Hepatocyte (in vitro differentiated cells): ENCODE measurements at regions not wholly inside any gene's neighbourhood (a gene's known extent, or its start where the extent isn't known, plus 50 kb on each side); places are given as distances from the start of the nearest gene placed in this dataset.

Experiments
- DNase-seq: peaks from one replicate; pipeline ENCODE4 v3.0.0-alpha.2; 2016; ENCODE audit warnings: low spot score
- H2AFZ ChIP-seq: fragments of 200-600 bp; sonication (generic); 2 replicates; pipeline ENCODE4 v1.6.0; 2016; ENCODE audit warnings: antibody characterized with exemption, mild to moderate bottlenecking
- H3K27ac ChIP-seq: fragments of 200-600 bp; sonication (generic); 2 replicates; pipeline ENCODE4 v1.5.1; 2016; ENCODE audit warnings: mild to moderate bottlenecking
- H3K27me3 ChIP-seq: fragments of 200-600 bp; sonication (generic); 2 replicates; pipeline ENCODE4 v1.6.1; 2016
- H3K36me3 ChIP-seq: fragments of 200-600 bp; sonication (generic); replicated peaks from 2 replicates; pipeline ENCODE4 v1.5.1; 2016; ENCODE audit warnings: low read depth; ENCODE audit not compliant: insufficient read depth
- H3K4me1 ChIP-seq: fragments of 200-600 bp; sonication (generic); 2 replicates; pipeline ENCODE4 v1.5.1; 2016; ENCODE audit warnings: mild to moderate bottlenecking, moderate library complexity; ENCODE audit not compliant: insufficient read depth
- H3K4me2 ChIP-seq: fragments of 200-600 bp; sonication (generic); 2 replicates; pipeline ENCODE4 v1.6.0; 2016
- H3K4me3 ChIP-seq: fragments of 200-600 bp; sonication (generic); 2 replicates; pipeline ENCODE4 v1.5.1; 2016; ENCODE audit warnings: mild to moderate bottlenecking
- H3K79me2 ChIP-seq: fragments of 200-600 bp; sonication (generic); 2 replicates; pipeline ENCODE4 v1.6.0; 2017; ENCODE audit warnings: mild to moderate bottlenecking
- H3K9me2 ChIP-seq: fragments of 200-600 bp; sonication (generic); replicated peaks from 2 replicates; pipeline ENCODE4 v1.6.0; 2017; ENCODE audit warnings: mild to moderate bottlenecking; ENCODE audit not compliant: insufficient read depth
- H3K9me3 ChIP-seq: fragments of 200-600 bp; sonication (generic); 2 replicates; pipeline ENCODE4 v1.5.1; 2016; ENCODE audit warnings: low read depth, mild to moderate bottlenecking
- H4K20me1 ChIP-seq: fragments of 200-600 bp; sonication (generic); 2 replicates; pipeline ENCODE4 v1.6.0; 2016; ENCODE audit warnings: mild to moderate bottlenecking; ENCODE audit not compliant: insufficient read depth, poor library complexity, severe bottlenecking
- CTCF ChIP-seq: fragments of 200-600 bp; sonication (generic); IDR thresholded peaks from 2 replicates; pipeline ENCODE4 v1.5.1; 2016; ENCODE audit warnings: antibody characterized with exemption, mild to moderate bottlenecking; ENCODE audit not compliant: poor library complexity
- EZH2 ChIP-seq: fragments of 200-600 bp; sonication (generic); IDR thresholded peaks from 2 replicates; pipeline ENCODE4 v1.6.1; 2016; ENCODE audit warnings: antibody characterized with exemption, mild to moderate bottlenecking, borderline replicate concordance
- EZH2phosphoT487 ChIP-seq: fragments of 200-600 bp; sonication (generic); IDR thresholded peaks from one replicate; pipeline ENCODE4 v1.6.1; 2018; ENCODE audit warnings: antibody characterized with exemption, mild to moderate bottlenecking, low read depth, moderate library complexity; ENCODE audit not compliant: unreplicated experiment, severe bottlenecking
- WGBS: methylation state at CpG from one replicate; pipeline ENCODE4 v1.1.6; 2016; ENCODE audit warnings: low lambda C conversion rate; ENCODE audit errors: missing lambda C conversion rate; 5-methylcytosine and 5-hydroxymethylcytosine counted together

- H3K9me2 ChIP-seq, result no peaks in the 10 kb centered on the region
- 75% methylated on average over 14 of the region's 14 CpGs for WGBS
- DNase-seq, result no peak
These were observed 469.6 kb downstream of the NPHP4 start for GRCh38 chr1:5522531-5523145.

GRCh38 chr1:5519366-5520135 is 472.7 kb downstream of the NPHP4 start:
- H3K4me3 ChIP-seq, result no peak overlapping the region
- H3K9me2 ChIP-seq, result no peaks in the 10 kb centered on the region
- 80% methylated on average over 10 of the region's 10 CpGs for WGBS
- DNase-seq, result no peak
- no peaks in the 10 kb centered on the region for H3K79me2 ChIP-seq
- no peaks in the 10 kb centered on the region for H3K4me1 ChIP-seq
- no peak overlapping the region for H3K27ac ChIP-seq
- no peaks in the 10 kb centered on the region for H3K27me3 ChIP-seq
- no peak overlapping the region for H3K4me2 ChIP-seq
- TF ChIP-seq CTCF (no peak), EZH2 (no peak), EZH2phosphoT487 (no peak)
- H3K9me3 ChIP-seq, result no peaks in the 10 kb centered on the region
- no peaks in the 10 kb centered on the region for H3K36me3 ChIP-seq
- no peak overlapping the region for H2AFZ ChIP-seq
- no peaks in the 10 kb centered on the region for H4K20me1 ChIP-seq

More at GRCh38 chr1:5522531-5523145, 469.6 kb downstream of the NPHP4 start:
- Histone ChIP-seq H3K9me3 (no peaks in the 10 kb centered on the region), H3K4me2 (no peak overlapping the region), H3K27ac (no peak overlapping the region), H3K36me3 (no peaks in the 10 kb centered on the region), H3K79me2 (no peaks in the 10 kb centered on the region), H3K4me1 (no peaks in the 10 kb centered on the region), H2AFZ (no peak overlapping the region), H4K20me1 (no peaks in the 10 kb centered on the region), H3K4me3 (no peak overlapping the region), H3K27me3 (no peaks in the 10 kb centered on the region)
- TF ChIP-seq EZH2phosphoT487 (no peak), CTCF (no peak)

DNA sequence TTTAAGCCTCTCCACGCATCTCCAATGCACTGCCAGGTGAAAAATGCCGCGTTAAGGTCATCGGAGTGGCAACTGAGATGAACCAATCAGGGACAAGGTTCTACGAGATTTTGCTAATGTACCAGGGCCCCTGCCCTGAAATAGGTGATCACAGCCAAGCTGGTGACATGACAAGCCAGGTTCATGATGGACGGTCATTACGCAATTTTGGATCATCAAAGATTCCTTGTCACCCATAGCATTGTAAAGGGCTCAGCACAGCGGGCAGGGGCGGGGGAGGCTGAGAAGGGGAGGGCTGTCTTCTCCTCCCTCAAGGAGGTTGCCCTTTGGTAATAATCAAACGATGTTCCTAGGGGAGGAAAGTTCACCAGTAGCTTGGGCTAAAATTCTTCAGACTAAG is 475.5 kb downstream of the NPHP4 start:
- no peaks in the 10 kb centered on the region for H4K20me1 ChIP-seq
- TF ChIP-seq EZH2phosphoT487, result no peak
- H3K27ac ChIP-seq, result no peak overlapping the region
- no peak overlapping the region for H3K4me2 ChIP-seq
- H2AFZ ChIP-seq, result no peak overlapping the region
- DNase-seq, result no peak
- no peaks in the 10 kb centered on the region for H3K9me2 ChIP-seq
- H3K9me3 ChIP-seq, result no peaks in the 10 kb centered on the region
- no peak overlapping the region for H3K4me3 ChIP-seq
- H3K36me3 ChIP-seq, result no peaks in the 10 kb centered on the region
- 90% methylated on average over 10 of the region's 10 CpGs for WGBS
- peaks cover 8% of the 10 kb centered on the region for H3K27me3 ChIP-seq
- peaks cover 5% of the 10 kb centered on the region for H3K4me1 ChIP-seq
- H3K79me2 ChIP-seq, result no peaks in the 10 kb centered on the region

GRCh38 chr1:5515501-5515900 is 476.7 kb downstream of the NPHP4 start:
- WGBS, result 80% methylated on average over 6 of the region's 6 CpGs

More at GRCh38 chr1:5515501-5515900, 476.7 kb downstream of the NPHP4 start:
- TF ChIP-seq CTCF (no peak), EZH2phosphoT487 (no peak), EZH2 (no peak)
- Histone ChIP-seq H3K4me2 (no peak overlapping the region), H4K20me1 (no peaks in the 10 kb centered on the region), H3K4me3 (no peak overlapping the region), H3K27ac (no peak overlapping the region), H3K27me3 (peaks cover 8% of the 10 kb centered on the region), H3K9me3 (no peaks in the 10 kb centered on the region), H3K36me3 (no peaks in the 10 kb centered on the region), H3K9me2 (no peaks in the 10 kb centered on the region), H3K79me2 (no peaks in the 10 kb centered on the region), H2AFZ (no peak overlapping the region), H3K4me1 (peaks cover 5% of the 10 kb centered on the region)
- no peak for DNase-seq
